GM12878 (cell line): ENCODE measurements at regions not wholly inside any gene's neighbourhood (a gene's known extent, or its start where the extent isn't known, plus 50 kb on each side); places are given as distances from the start of the nearest gene placed in this dataset.

Source experiments
- ATAC-seq: fragments of 200-7000 bp; cut with Tn5 transposase; 3 replicates; pipeline ENCODE4 v1.9.1; 2020; ENCODE audit warnings: mild to moderate bottlenecking, moderate library complexity
- BruUV-seq: library from RNA; stranded (reverse); fragments of 400-500 nt; replicated peaks from 2 replicates; lab custom pipeline; 2021; lab: Mats Ljungman, UMichigan
- CTCF ChIA-PET: fragments of 300-600 bp; sonication (Branson Sonifier 250); formaldehyde crosslinking; extraction: SDS; loops from one replicate; lab custom pipeline; 2021; ENCODE audit warnings: inconsistent platforms; lab: Yijun Ruan, JAX
- POLR2A ChIA-PET: fragments of 350-600 bp; formaldehyde crosslinking; extraction: SDS; loops from one replicate; lab custom pipeline; 2021; ENCODE audit warnings: inconsistent platforms; lab: Charles Lee
- RAD21 ChIA-PET: fragments of 300-600 bp; sonication (Branson Sonifier 250); formaldehyde crosslinking; loops from one replicate; lab custom pipeline; 2023; ENCODE audit warnings: antibody characterized with exemption; ENCODE audit not compliant: unreplicated experiment; lab: Charles Lee
- SMC1A ChIA-PET: fragments of 300-600 bp; sonication (Branson Sonifier 250); formaldehyde crosslinking; loops from one replicate; lab custom pipeline; 2023; ENCODE audit not compliant: unreplicated experiment, uncharacterized antibody; lab: Charles Lee
- DNase-seq: peaks from one replicate; pipeline ENCODE4 v3.0.0-alpha.2; 2011; ENCODE audit warnings: low read depth, low spot score
- FAIRE-seq: peaks from 3 replicates; lab custom pipeline; 2011; peaks lifted over from hg19 to GRCh38; lab: Jason Lieb, UNC
- H2AFZ ChIP-seq: 2 replicates; pipeline ENCODE4 v1.6.0; 2011; ENCODE audit warnings: low read depth, low read length, control low read depth; ENCODE audit not compliant: control insufficient read depth
- H3K27ac ChIP-seq: 2 replicates; pipeline ENCODE4 v1.5.1; 2011; ENCODE audit warnings: control low read depth; ENCODE audit not compliant: control insufficient read depth, insufficient read depth
- H3K27me3 ChIP-seq, 2 experiments: replicated peaks in 1 of 2; 2 replicates each; pipeline versions ENCODE4 v1.6.0 to v1.6.1; 2011; ENCODE audit warnings: low read length in 1 of 2; ENCODE audit not compliant: control insufficient read depth in 2 of 2, insufficient read depth in 2 of 2
- H3K36me3 ChIP-seq, 2 experiments: 2 replicates each; pipeline ENCODE4 v1.5.1; 2011; ENCODE audit warnings: low read length in 1 of 2; ENCODE audit not compliant: control insufficient read depth in 2 of 2, insufficient read depth in 2 of 2
- H3K4me1 ChIP-seq: 2 replicates; pipeline ENCODE4 v1.6.1; 2011; ENCODE audit warnings: mild to moderate bottlenecking, low read length, moderate library complexity, mixed read lengths; ENCODE audit not compliant: control insufficient read depth, insufficient read depth
- H3K4me2 ChIP-seq: 2 replicates; pipeline ENCODE4 v1.6.0; 2011; ENCODE audit warnings: control low read depth; ENCODE audit not compliant: control insufficient read depth, insufficient read depth
- H3K4me3 ChIP-seq: fragments of 200-600 bp; sonication (generic); 2 replicates; pipeline ENCODE4 v1.5.1; 2016
- H3K79me2 ChIP-seq: 2 replicates; pipeline ENCODE4 v1.6.0; 2011; ENCODE audit warnings: low read length; ENCODE audit not compliant: control insufficient read depth, insufficient read depth
- H3K9ac ChIP-seq: 2 replicates; pipeline ENCODE4 v1.8.0; 2011; ENCODE audit warnings: low read length, control low read depth, mixed read lengths; ENCODE audit not compliant: control insufficient read depth, insufficient read depth
- H3K9me3 ChIP-seq: replicated peaks from 3 replicates; pipeline ENCODE4 v1.5.1; 2011; ENCODE audit warnings: mild to moderate bottlenecking, low read length; ENCODE audit not compliant: control insufficient read depth, insufficient read depth
- H4K20me1 ChIP-seq: 2 replicates; pipeline ENCODE4 v1.6.0; 2011; ENCODE audit not compliant: control insufficient read depth, insufficient read depth
- BCLAF1 ChIP-seq: fragments of 450-650 bp; IDR thresholded peaks from 2 replicates; pipeline ENCODE4 v1.6.1; 2017; ENCODE audit warnings: antibody characterized with exemption, mild to moderate bottlenecking, moderate library complexity
- IKZF1 ChIP-seq: fragments of 450-650 bp; conservative IDR thresholded peaks from 2 replicates; pipeline ENCODE4 v1.6.1; 2017; ENCODE audit warnings: antibody characterized with exemption, mild to moderate bottlenecking
- MAX ChIP-seq: IDR thresholded peaks from 2 replicates; pipeline ENCODE4 v1.6.1; 2012; ENCODE audit warnings: low read depth, low read length, improper control_type of control experiment
- NFYB ChIP-seq: IDR thresholded peaks from 2 replicates; pipeline ENCODE4 v1.6.1; 2011; ENCODE audit warnings: low read depth, mild to moderate bottlenecking, low read length, improper control_type of control experiment, moderate library complexity; ENCODE audit not compliant: insufficient read depth
- NR2F1 ChIP-seq: fragments of 450-650 bp; conservative IDR thresholded peaks from 2 replicates; pipeline ENCODE4 v1.6.1; 2017; ENCODE audit warnings: mild to moderate bottlenecking
- PAX5 ChIP-seq: IDR thresholded peaks from 2 replicates; pipeline ENCODE4 v1.6.1; 2011; ENCODE audit warnings: low read depth, low read length, borderline replicate concordance
- PML ChIP-seq: IDR thresholded peaks from 2 replicates; pipeline ENCODE4 v1.6.1; 2012; ENCODE audit warnings: low read length, inconsistent platforms
- RB1 ChIP-seq: fragments of 450-650 bp; formaldehyde crosslinking; IDR thresholded peaks from 2 replicates; pipeline ENCODE4 v1.6.1; 2017; ENCODE audit warnings: mild to moderate bottlenecking, borderline replicate concordance
- RUNX3 ChIP-seq: IDR thresholded peaks from 2 replicates; pipeline ENCODE4 v1.6.1; 2012; ENCODE audit warnings: low read length, inconsistent platforms
- ZNF592 ChIP-seq: fragments of 450-650 bp; IDR thresholded peaks from 2 replicates; pipeline ENCODE4 v1.6.1; 2017; ENCODE audit warnings: mild to moderate bottlenecking, moderate library complexity
- WGBS: methylation state at CpG from one replicate; pipeline ENCODE4 v1.1.6; 2016; ENCODE audit warnings: low lambda C conversion rate; ENCODE audit not compliant: insufficient replicate concordance, insufficient coverage; ENCODE audit errors: missing lambda C conversion rate; 5-methylcytosine and 5-hydroxymethylcytosine counted together
- in situ Hi-C: fragments of 300-500 bp; cut with MboI; formaldehyde crosslinking; loops from 9 replicates; pipeline ENCODE4 v1.14.3; 2018; ENCODE audit warnings: mixed read lengths
- intact Hi-C: fragments of 100-400 bp; cut with micrococcal nuclease; formaldehyde crosslinking; loops from one replicate; pipeline ENCODE4 v1.14.2; 2022; ENCODE audit not compliant: unreplicated experiment

- ChIA-PET POLR2A (no interaction called here), SMC1A (no interaction called here), CTCF (no interaction called here), RAD21 (no interaction called here)
- no peaks in the 10 kb centered on the region for H3K36me3 ChIP-seq
- intact Hi-C loops (loop anchor here (10.0 kb wide), 1 partner anchor 480 kb away; no protein-coding TSS in a partner anchor), in situ Hi-C loops (no loop called here)
- no peaks in the 10 kb centered on the region for H4K20me1 ChIP-seq
- no peak overlapping the region for H3K9ac ChIP-seq
- no peak for FAIRE-seq
- no peak overlapping the region for H3K4me3 ChIP-seq
- no peak for ATAC-seq
- no peaks in the 10 kb centered on the region for H3K9me3 ChIP-seq
- H3K79me2 ChIP-seq, result no peaks in the 10 kb centered on the region
- no peak for TF ChIP-seq MAX
- peak; percentile 57 for TF ChIP-seq RUNX3
- no peak overlapping the region for H2AFZ ChIP-seq
- no peak for DNase-seq
- BruUV-seq, result no TSS peak
- no peak overlapping the region for H3K4me2 ChIP-seq
- H3K27me3 ChIP-seq, result no peaks in the 10 kb centered on the region; a peak in 1 of 4 replicates
- no peak overlapping the region for H3K27ac ChIP-seq
- peaks cover 5% of the 10 kb centered on the region for H3K4me1 ChIP-seq
- 0% methylated on average over 1 of the region's 1 CpG for WGBS
These were observed 165.9 kb downstream of the KLF5 start for GRCh38 chr13:73224703-73225102.

- Histone ChIP-seq H3K79me2 (no peaks in the 10 kb centered on the region), H3K9me3 (no peaks in the 10 kb centered on the region), H3K4me3 (no peak overlapping the region), H3K9ac (no peak overlapping the region), H3K27ac (no peak overlapping the region), H2AFZ (no peak overlapping the region), H3K4me2 (no peak overlapping the region), H4K20me1 (no peaks in the 10 kb centered on the region), H3K4me1 (peaks cover 5% of the 10 kb centered on the region), H3K27me3 (no peaks in the 10 kb centered on the region; a peak in 1 of 4 replicates), H3K36me3 (no peaks in the 10 kb centered on the region)
- FAIRE-seq (no peak), ATAC-seq (peak; percentile 97), DNase-seq (peak; percentile 34)
- CTCF ChIA-PET, result no interaction called here
- POLR2A ChIA-PET, result no interaction called here
- intact Hi-C loops, result loop anchor here (10.0 kb wide), 1 partner anchor 481 kb away; no protein-coding TSS in a partner anchor
- in situ Hi-C loops, result no loop called here
- SMC1A ChIA-PET, result no interaction called here
- RAD21 ChIA-PET, result no interaction called here
- WGBS, result 9% methylated on average over 5 of the region's 5 CpGs
- no TSS peak for BruUV-seq
- TF ChIP-seq IKZF1 (peak; percentile 41; the same call in 1 of the 2 replicates), ZNF592 (no peak), RUNX3 (peak; percentile 80), RB1 (no peak), NR2F1 (peak; percentile 92), PAX5 (0 out of 2 replicates have a peak, but pooled peaks have one; percentile 17), BCLAF1 (no peak), NFYB (no peak), MAX (no peak), PML (no peak)
These were observed 164.6 kb downstream of the KLF5 start for GRCh38 chr13:73223372-73223781.
